Thymus (tissue), 11 donors: ENCODE measurements at regions not wholly inside any gene's neighbourhood (a gene's known extent, or its start where the extent isn't known, plus 50 kb on each side); places are given as distances from the start of the nearest gene placed in this dataset.
"Not testable (repeated sequence)": the region's sequence is repeated elsewhere in the genome, so short reads cannot be mapped to it uniquely, and the experiment has no call there.

Experiments used
- DNase-seq, 9 donors: peaks; one replicate each; pipeline ENCODE4 v3.0.0-alpha.2; 2013; ENCODE audit warnings: low spot score in 9 of 9, low read depth in 6 of 9, missing footprints in 1 of 9
- H3K27ac ChIP-seq, 2 donors: one replicate each; pipeline ENCODE4 v1.5.1; 2013; ENCODE audit warnings: control low read depth in 1 of 2, low read depth in 1 of 2, low read length in 1 of 2, mild to moderate bottlenecking in 1 of 2, moderate library complexity in 1 of 2
- H3K27me3 ChIP-seq, 2 donors: one replicate each; pipeline ENCODE4 v1.5.1; 2013; ENCODE audit warnings: low read length in 1 of 2; ENCODE audit not compliant: control insufficient read depth in 2 of 2, insufficient read depth in 1 of 2
- H3K36me3 ChIP-seq, 2 donors: one replicate each; pipeline ENCODE4 v1.5.1; 2013; ENCODE audit warnings: low read length in 1 of 2, mild to moderate bottlenecking in 1 of 2, moderate library complexity in 1 of 2; ENCODE audit not compliant: control insufficient read depth in 2 of 2, insufficient read depth in 2 of 2
- H3K4me1 ChIP-seq, 2 donors: one replicate each; pipeline ENCODE4 v1.5.1; 2013; ENCODE audit warnings: low read length in 2 of 2; ENCODE audit not compliant: control insufficient read depth in 2 of 2, insufficient read depth in 2 of 2
- H3K4me3 ChIP-seq, 2 donors: one replicate each; pipeline ENCODE4 v1.5.1; 2013; ENCODE audit warnings: low read length in 2 of 2, control low read depth in 1 of 2, mild to moderate bottlenecking in 1 of 2
- H3K9me3 ChIP-seq, 2 donors: one replicate each; pipeline ENCODE4 v1.5.1; 2013; ENCODE audit warnings: low read length in 1 of 2, mild to moderate bottlenecking in 1 of 2; ENCODE audit not compliant: control insufficient read depth in 2 of 2, insufficient read depth in 1 of 2
- WGBS: extraction: QIAGEN DNeasy Blood & Tissue Kit; methylation state at CpG from one replicate; pipeline ENCODE4 v1.1.7; 2013; 5-methylcytosine and 5-hydroxymethylcytosine counted together
- donor health status: healthy.

GRCh38 chrY:12343211-12343610 is 357.8 kb upstream of the USP9Y start:
- Histone ChIP-seq H3K27ac (no peak overlapping the region), H3K36me3 (no peaks in the 10 kb centered on the region), H3K4me1 (no peaks in the 10 kb centered on the region), H3K27me3 (no peaks in the 10 kb centered on the region), H3K9me3 (no peaks in the 10 kb centered on the region), H3K4me3 (no peak overlapping the region)
- no peak for DNase-seq
- WGBS = 93% methylated on average over 4 of the region's 4 CpGs

GRCh38 chrY:12348181-12348580 is 352.9 kb upstream of the USP9Y start:
- Histone ChIP-seq H3K27ac (no peak overlapping the region), H3K36me3 (no peaks in the 10 kb centered on the region), H3K9me3 (no peaks in the 10 kb centered on the region), H3K27me3 (no peaks in the 10 kb centered on the region), H3K4me1 (no peaks in the 10 kb centered on the region), H3K4me3 (no peak overlapping the region)
- no peak for DNase-seq
- 89% methylated on average over 2 of the region's 2 CpGs for WGBS

GRCh38 chrY:12357204-12357603 is 343.8 kb upstream of the USP9Y start:
- H3K9me3 ChIP-seq = no peaks in the 10 kb centered on the region
- 87% methylated on average over 3 of the region's 3 CpGs for WGBS

GRCh38 chrY:12357655-12358054 is 343.4 kb upstream of the USP9Y start:
- WGBS = 97% methylated on average over 6 of the region's 6 CpGs
- no peak overlapping the region for H3K4me3 ChIP-seq
- H3K27me3 ChIP-seq = no peaks in the 10 kb centered on the region
- no peak for DNase-seq
- H3K27ac ChIP-seq = no peak overlapping the region
- H3K36me3 ChIP-seq = no peaks in the 10 kb centered on the region
- no peaks in the 10 kb centered on the region for H3K9me3 ChIP-seq
- H3K4me1 ChIP-seq = no peaks in the 10 kb centered on the region

More at GRCh38 chrY:12357204-12357603, 343.8 kb upstream of the USP9Y start:
- Histone ChIP-seq H3K36me3 (no peaks in the 10 kb centered on the region), H3K4me1 (no peaks in the 10 kb centered on the region), H3K27ac (no peak overlapping the region), H3K27me3 (no peaks in the 10 kb centered on the region), H3K4me3 (no peak overlapping the region)
- DNase-seq = no peak

- H3K4me1 ChIP-seq = no peaks in the 10 kb centered on the region
- no peak for DNase-seq
- H3K27ac ChIP-seq = no peak overlapping the region
- 85% methylated on average over 7 of the region's 7 CpGs for WGBS
- H3K4me3 ChIP-seq = no peak overlapping the region
- H3K9me3 ChIP-seq = no peaks in the 10 kb centered on the region
- no peaks in the 10 kb centered on the region for H3K36me3 ChIP-seq
- H3K27me3 ChIP-seq = no peaks in the 10 kb centered on the region
These were observed 342.7 kb upstream of the USP9Y start for GRCh38 chrY:12358337-12358736.

GRCh38 chrY:12359867-12360266 is 341.2 kb upstream of the USP9Y start:
- Histone ChIP-seq H3K27me3 (no peaks in the 10 kb centered on the region), H3K4me1 (no peaks in the 10 kb centered on the region), H3K9me3 (no peaks in the 10 kb centered on the region), H3K27ac (no peak overlapping the region), H3K36me3 (no peaks in the 10 kb centered on the region), H3K4me3 (no peak overlapping the region)
- DNase-seq = no peak
- 35% methylated on average over 9 of the region's 9 CpGs for WGBS

GRCh38 chrY:12360496-12360895 is 340.5 kb upstream of the USP9Y start:
- Histone ChIP-seq H3K4me1 (no peaks in the 10 kb centered on the region), H3K9me3 (no peaks in the 10 kb centered on the region), H3K4me3 (no peak overlapping the region), H3K36me3 (no peaks in the 10 kb centered on the region), H3K27ac (no peak overlapping the region), H3K27me3 (no peaks in the 10 kb centered on the region)
- WGBS = 97% methylated on average over 9 of the region's 9 CpGs
- no peak for DNase-seq

- H3K9me3 ChIP-seq = no peaks in the 10 kb centered on the region
- H3K4me3 ChIP-seq = no peak overlapping the region
- no peaks in the 10 kb centered on the region for H3K36me3 ChIP-seq
- 77% methylated on average over 5 of the region's 5 CpGs for WGBS
- no peak for DNase-seq
- H3K27ac ChIP-seq = no peak overlapping the region
- no peaks in the 10 kb centered on the region for H3K4me1 ChIP-seq
- no peaks in the 10 kb centered on the region for H3K27me3 ChIP-seq
These were observed 335.6 kb upstream of the USP9Y start for GRCh38 chrY:12365311-12365910.

- not testable (repeated sequence) for H3K27me3 ChIP-seq, DNase-seq, H3K4me1 ChIP-seq, H3K36me3 ChIP-seq, H3K4me3 ChIP-seq, H3K9me3 ChIP-seq, H3K27ac ChIP-seq
- 95% methylated on average over 2 of the region's 2 CpGs for WGBS
These were observed 326.4 kb upstream of the USP9Y start for GRCh38 chrY:12374588-12374987.
